ENCODE measurements at regions not wholly inside any gene's neighbourhood (a gene's known extent, or its start where the extent isn't known, plus 50 kb on each side); places are given as distances from the start of the nearest gene placed in this dataset.

- no peaks in the 10 kb centered on the region for H3K27me3 ChIP-seq
- no peak overlapping the region for H3K4me3 ChIP-seq
- H3K36me3 ChIP-seq, result no peaks in the 10 kb centered on the region
- H3K9me3 ChIP-seq (replicated peaks), result no peaks in the 10 kb centered on the region
- H3K4me1 ChIP-seq, result peaks cover 47% of the 10 kb centered on the region
- DNase-seq, result no peak
- H3K27ac ChIP-seq, result no peak overlapping the region
Measured at GRCh38 chr9:91163773-91164471, 197.8 kb downstream of the AUH start.
